ENCODE measurements at regions not wholly inside any gene's neighbourhood (a gene's known extent, or its start where the extent isn't known, plus 50 kb on each side); places are given as distances from the start of the nearest gene placed in this dataset.

- Mint-ChIP-seq H3K36me3 (ENCODE audit: insufficient read depth, unreplicated experiment) (peaks cover 4% of the 10 kb centered on the region), H3K27me3 (ENCODE audit: insufficient read depth, unreplicated experiment) (no peaks in the 10 kb centered on the region), H3K4me1 (ENCODE audit: low read depth, unreplicated experiment) (no peaks in the 10 kb centered on the region), H3K4me3 (ENCODE audit: unreplicated experiment) (no peak overlapping the region), H3K27ac (ENCODE audit: unreplicated experiment) (no peak overlapping the region), H3K9me3 (ENCODE audit: unreplicated experiment) (peaks cover 12% of the 10 kb centered on the region)
- Histone ChIP-seq H3K36me3 (ENCODE audit: control insufficient read depth, insufficient read depth, low read length) (no peaks in the 10 kb centered on the region), H3K4me1 (no peaks in the 10 kb centered on the region), H3K4me3 (ENCODE audit: low read depth, low read length) (no peak overlapping the region), H3K27me3 (replicated peaks; ENCODE audit: control insufficient read depth, insufficient read depth, low read length) (no peaks in the 10 kb centered on the region), H3K9me3 (no peaks in the 10 kb centered on the region)
- no peak for TF ChIP-seq CTCF (IDR thresholded peaks at IDR 0.05; ENCODE audit: insufficient read depth in 1 of 2, low read depth in 1 of 2, low read length in 1 of 2, severe bottlenecking in 1 of 2, unreplicated experiment in 1 of 2)
- ChIA-PET CTCF (no interaction called here), POLR2A (no interaction called here)
- intact Hi-C loops (cut with micrococcal nuclease; ENCODE audit: unreplicated experiment), result no loop called here
- BruUV-seq (replicated peaks), result no TSS peak
- DNase-seq, result no peak
Measured at GRCh38 chr6:14804785-14805210, 441.1 kb upstream of the JARID2 start.

GRCh38 chr6:14806101-14806500 is 439.8 kb upstream of the JARID2 start:
- CTCF ChIA-PET, result no interaction called here
- Mint-ChIP-seq H3K27ac (ENCODE audit: unreplicated experiment) (no peak overlapping the region), H3K9me3 (ENCODE audit: unreplicated experiment) (peaks cover 12% of the 10 kb centered on the region), H3K4me1 (ENCODE audit: low read depth, unreplicated experiment) (no peaks in the 10 kb centered on the region), H3K36me3 (ENCODE audit: insufficient read depth, unreplicated experiment) (peaks cover 4% of the 10 kb centered on the region), H3K4me3 (ENCODE audit: unreplicated experiment) (no peak overlapping the region), H3K27me3 (ENCODE audit: insufficient read depth, unreplicated experiment) (no peaks in the 10 kb centered on the region)
- intact Hi-C loops (cut with micrococcal nuclease; ENCODE audit: unreplicated experiment), result no loop called here
- H3K27me3 ChIP-seq (replicated peaks; ENCODE audit: control insufficient read depth, insufficient read depth, low read length), result no peaks in the 10 kb centered on the region
- no peak for DNase-seq
- H3K36me3 ChIP-seq (ENCODE audit: control insufficient read depth, insufficient read depth, low read length), result no peaks in the 10 kb centered on the region
- TF ChIP-seq CTCF (IDR thresholded peaks at IDR 0.05; ENCODE audit: insufficient read depth in 1 of 2, low read depth in 1 of 2, low read length in 1 of 2, severe bottlenecking in 1 of 2, unreplicated experiment in 1 of 2), result no peak
- H3K4me3 ChIP-seq (ENCODE audit: low read depth, low read length), result no peak overlapping the region
- POLR2A ChIA-PET, result no interaction called here
- no peaks in the 10 kb centered on the region for H3K9me3 ChIP-seq
- no TSS peak for BruUV-seq (replicated peaks)
- no peaks in the 10 kb centered on the region for H3K4me1 ChIP-seq

- Mint-ChIP-seq H3K36me3 (ENCODE audit: insufficient read depth, unreplicated experiment) (peaks cover 4% of the 10 kb centered on the region), H3K27ac (ENCODE audit: unreplicated experiment) (no peak overlapping the region), H3K27me3 (ENCODE audit: insufficient read depth, unreplicated experiment) (no peaks in the 10 kb centered on the region), H3K4me3 (ENCODE audit: unreplicated experiment) (no peak overlapping the region), H3K4me1 (ENCODE audit: low read depth, unreplicated experiment) (no peaks in the 10 kb centered on the region), H3K9me3 (ENCODE audit: unreplicated experiment) (peaks cover 12% of the 10 kb centered on the region)
- Histone ChIP-seq H3K4me3 (ENCODE audit: low read depth, low read length) (no peak overlapping the region), H3K4me1 (no peaks in the 10 kb centered on the region), H3K36me3 (ENCODE audit: control insufficient read depth, insufficient read depth, low read length) (no peaks in the 10 kb centered on the region), H3K27me3 (replicated peaks; ENCODE audit: control insufficient read depth, insufficient read depth, low read length) (no peaks in the 10 kb centered on the region), H3K9me3 (no peaks in the 10 kb centered on the region)
- no TSS peak for BruUV-seq (replicated peaks)
- no peak for TF ChIP-seq CTCF (IDR thresholded peaks at IDR 0.05; ENCODE audit: insufficient read depth in 1 of 2, low read depth in 1 of 2, low read length in 1 of 2, severe bottlenecking in 1 of 2, unreplicated experiment in 1 of 2)
- ChIA-PET POLR2A (no interaction called here), CTCF (no interaction called here)
- intact Hi-C loops (cut with micrococcal nuclease; ENCODE audit: unreplicated experiment), result no loop called here
- no peak for DNase-seq
Measured at GRCh38 chr6:14807130-14807529, 438.7 kb upstream of the JARID2 start.

All from Caco-2 (cell line).